ENCODE measurements at regions not wholly inside any gene's neighbourhood (a gene's known extent, or its start where the extent isn't known, plus 50 kb on each side); places are given as distances from the start of the nearest gene placed in this dataset.

DNA sequence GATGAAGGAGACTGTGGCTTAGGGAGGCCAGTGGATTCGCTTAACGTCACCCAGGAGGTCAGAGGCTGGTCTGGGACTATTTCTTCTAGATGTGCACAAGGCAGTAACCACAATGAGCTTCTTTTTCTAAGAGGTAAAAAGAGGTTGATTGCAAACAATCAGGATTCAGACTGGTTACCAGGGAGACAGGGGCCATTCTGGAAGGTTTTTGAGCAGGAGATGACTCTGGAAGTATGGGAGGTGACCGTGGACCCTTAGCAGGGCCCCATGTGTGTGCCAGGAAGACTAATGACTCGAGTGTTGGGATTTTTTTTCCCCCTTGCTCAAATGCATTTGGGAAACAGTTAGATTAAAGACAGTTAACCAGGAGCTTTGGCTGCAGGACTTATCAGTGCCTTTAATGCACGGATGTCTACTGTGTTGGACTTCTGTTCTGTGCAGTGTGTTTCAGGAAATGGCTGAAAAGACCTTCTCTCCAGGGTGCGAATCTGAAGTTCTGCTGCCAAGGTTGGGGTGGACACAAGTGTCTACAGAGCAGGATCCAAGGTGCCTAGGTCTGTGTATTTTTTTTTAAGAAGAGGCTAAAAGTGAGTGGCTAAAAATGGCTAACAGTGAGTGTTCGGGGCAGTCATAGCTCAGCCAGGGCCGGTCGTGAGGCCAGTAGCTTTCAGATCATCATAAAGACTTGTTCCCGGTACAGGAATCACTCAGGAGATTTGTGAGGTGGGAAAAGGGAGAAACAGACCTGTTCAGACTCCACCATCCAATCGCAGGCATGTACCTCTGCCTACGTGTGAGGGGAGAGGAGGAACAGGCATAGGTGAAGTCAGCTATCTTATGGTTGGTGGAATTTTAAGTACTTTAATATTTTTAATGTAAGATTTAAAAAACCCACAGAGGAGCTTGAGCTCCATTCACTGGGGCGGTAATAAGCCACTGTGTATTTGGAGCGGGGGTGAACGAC is 82.3 kb upstream of the CIBAR2 start:
- no peaks in the 10 kb centered on the region for H3K9me3 ChIP-seq
- intact Hi-C loops (cut with DNase I; ENCODE audit: low total_unique reads): no loop called here
- 86 to 93% methylated on average over 5 to 15 of the region's 15 CpGs for WGBS, 2 donors (ENCODE audit: low coverage in 1 of 2)
- in situ Hi-C loops (cut with MboI; ENCODE audit: low pct_ligation_motif_present in 1 of 4, low pct_unique_long_range_greater_than_20kb in 1 of 4, low sequenced_read_pairs in 3 of 4): no loop called here
- no peaks in the 10 kb centered on the region for H3K36me3 ChIP-seq
- DNase-seq: no peak
- TF ChIP-seq, protein P1, sequence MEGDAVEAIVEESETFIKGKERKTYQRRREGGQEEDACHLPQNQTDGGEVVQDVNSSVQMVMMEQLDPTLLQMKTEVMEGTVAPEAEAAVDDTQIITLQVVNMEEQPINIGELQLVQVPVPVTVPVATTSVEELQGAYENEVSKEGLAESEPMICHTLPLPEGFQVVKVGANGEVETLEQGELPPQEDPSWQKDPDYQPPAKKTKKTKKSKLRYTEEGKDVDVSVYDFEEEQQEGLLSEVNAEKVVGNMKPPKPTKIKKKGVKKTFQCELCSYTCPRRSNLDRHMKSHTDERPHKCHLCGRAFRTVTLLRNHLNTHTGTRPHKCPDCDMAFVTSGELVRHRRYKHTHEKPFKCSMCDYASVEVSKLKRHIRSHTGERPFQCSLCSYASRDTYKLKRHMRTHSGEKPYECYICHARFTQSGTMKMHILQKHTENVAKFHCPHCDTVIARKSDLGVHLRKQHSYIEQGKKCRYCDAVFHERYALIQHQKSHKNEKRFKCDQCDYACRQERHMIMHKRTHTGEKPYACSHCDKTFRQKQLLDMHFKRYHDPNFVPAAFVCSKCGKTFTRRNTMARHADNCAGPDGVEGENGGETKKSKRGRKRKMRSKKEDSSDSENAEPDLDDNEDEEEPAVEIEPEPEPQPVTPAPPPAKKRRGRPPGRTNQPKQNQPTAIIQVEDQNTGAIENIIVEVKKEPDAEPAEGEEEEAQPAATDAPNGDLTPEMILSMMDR (IDR thresholded peaks at IDR 0.05): no peak
- TF ChIP-seq POLR2AphosphoS5 (IDR thresholded peaks at IDR 0.05) (no peak), POLR2A (IDR thresholded peaks at IDR 0.05) (no peak), EP300 (IDR thresholded peaks at IDR 0.05; ENCODE audit: low read depth) (no peak)
- H3K27ac ChIP-seq: peak overlapping the region in 1 of 4 donors; percentile 66
- peaks cover 12 to 51% (median 26%) of the 10 kb centered on the region in 4 donors for H3K4me1 ChIP-seq
- no peaks in the 10 kb centered on the region for H3K27me3 ChIP-seq
- no peak overlapping the region for H3K4me3 ChIP-seq

DNA sequence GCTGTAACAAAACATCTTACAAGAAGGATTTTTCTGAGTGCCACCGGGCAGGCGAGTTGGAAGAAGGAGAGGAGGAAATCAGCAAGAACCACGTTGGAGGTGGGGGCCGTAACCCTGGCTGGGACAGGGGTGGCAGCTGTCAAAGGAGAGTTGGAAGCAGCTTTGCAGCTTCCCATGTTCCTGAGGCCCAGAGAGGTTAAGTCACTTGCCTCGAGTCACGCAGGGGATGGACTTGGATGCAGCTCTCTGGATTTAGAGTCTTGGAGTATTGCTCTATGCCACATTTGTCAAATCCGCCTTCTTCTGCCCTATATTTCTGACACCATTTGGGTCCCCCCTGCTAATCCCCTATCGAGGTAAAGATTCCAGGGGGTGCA is 83.0 kb upstream of the CIBAR2 start:
- Histone ChIP-seq H3K36me3 (no peaks in the 10 kb centered on the region), H3K4me1 (peaks cover 12 to 51% (median 26%) of the 10 kb centered on the region in 4 donors), H3K4me3 (no peak overlapping the region), H3K27me3 (no peaks in the 10 kb centered on the region), H3K27ac (peak overlapping the region; percentile 48 to 86 (median 70)), H3K9me3 (no peaks in the 10 kb centered on the region)
- WGBS, 2 donors (ENCODE audit: low coverage in 1 of 2): 78% methylated on average over 7 to 8 of the region's 8 CpGs
- in situ Hi-C loops (cut with MboI; ENCODE audit: low pct_ligation_motif_present in 1 of 4, low pct_unique_long_range_greater_than_20kb in 1 of 4, low sequenced_read_pairs in 3 of 4) (no loop called here), intact Hi-C loops (cut with DNase I; ENCODE audit: low total_unique reads) (no loop called here)
- TF ChIP-seq, protein P1 (IDR thresholded peaks at IDR 0.05): no peak
- TF ChIP-seq POLR2AphosphoS5 (IDR thresholded peaks at IDR 0.05): no peak
- TF ChIP-seq POLR2A (IDR thresholded peaks at IDR 0.05): no peak
- no peak for TF ChIP-seq EP300 (IDR thresholded peaks at IDR 0.05; ENCODE audit: low read depth)
- no peak for DNase-seq

DNA sequence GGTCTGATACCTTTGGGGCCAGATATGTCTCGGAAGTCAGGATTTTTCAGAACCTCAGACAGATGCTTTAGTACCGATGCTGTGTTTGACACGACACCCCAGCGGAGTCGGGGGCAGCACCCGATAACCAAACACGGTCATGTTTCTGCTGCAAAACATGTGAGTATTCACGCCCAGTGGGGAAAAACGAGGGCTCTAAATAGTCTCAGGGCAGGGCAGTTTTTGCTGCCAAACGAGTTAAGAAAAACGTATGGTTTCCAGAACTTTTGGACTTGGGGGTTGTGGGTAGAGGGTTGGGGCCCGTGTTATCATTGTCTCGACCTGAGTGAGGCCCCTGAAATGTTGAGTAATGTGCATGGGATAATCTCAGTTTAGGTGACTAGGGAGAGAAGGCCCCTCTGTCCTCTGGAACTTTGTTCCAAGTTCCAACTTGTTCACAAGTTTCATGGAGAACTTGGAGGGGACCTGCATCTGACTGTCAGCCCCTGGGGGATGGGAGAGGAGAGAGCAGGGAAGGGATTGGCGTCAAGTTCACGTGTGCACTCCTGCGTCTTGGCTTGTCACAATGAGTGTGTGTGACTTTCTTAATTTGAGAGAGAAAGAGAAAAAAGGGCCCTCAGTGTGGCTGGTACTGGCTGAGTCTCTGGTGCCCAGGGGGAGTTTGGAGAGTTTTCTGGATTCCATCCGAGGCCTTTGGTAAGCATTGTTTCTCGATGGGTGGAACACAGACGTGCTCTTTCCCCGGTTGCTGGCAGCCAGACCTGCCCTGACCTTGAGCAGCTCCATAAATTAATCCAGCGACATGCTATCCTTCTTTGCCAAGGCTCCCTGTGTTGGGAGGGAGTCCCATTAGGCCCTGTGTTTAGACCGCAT is 83.9 kb upstream of the CIBAR2 start:
- no peaks in the 10 kb centered on the region for H3K27me3 ChIP-seq
- peaks cover 12 to 54% (median 26%) of the 10 kb centered on the region in 4 donors for H3K4me1 ChIP-seq
- no peak overlapping the region for H3K4me3 ChIP-seq
- no peaks in the 10 kb centered on the region for H3K9me3 ChIP-seq
- peak overlapping the region; percentile 48 to 86 (median 70) for H3K27ac ChIP-seq
- in situ Hi-C loops (cut with MboI; ENCODE audit: low pct_ligation_motif_present in 1 of 4, low pct_unique_long_range_greater_than_20kb in 1 of 4, low sequenced_read_pairs in 3 of 4): no loop called here
- 45 to 62% methylated on average over 3 to 22 of the region's 22 CpGs for WGBS, 2 donors (ENCODE audit: low coverage in 1 of 2)
- DNase-seq: peak; percentile 38
- TF ChIP-seq POLR2AphosphoS5 (IDR thresholded peaks at IDR 0.05) (peak; percentile 37 to 49 (median 39)), POLR2A (IDR thresholded peaks at IDR 0.05) (no peak)
- H3K36me3 ChIP-seq: no peaks in the 10 kb centered on the region
- intact Hi-C loops (cut with DNase I; ENCODE audit: low total_unique reads): no loop called here

DNA sequence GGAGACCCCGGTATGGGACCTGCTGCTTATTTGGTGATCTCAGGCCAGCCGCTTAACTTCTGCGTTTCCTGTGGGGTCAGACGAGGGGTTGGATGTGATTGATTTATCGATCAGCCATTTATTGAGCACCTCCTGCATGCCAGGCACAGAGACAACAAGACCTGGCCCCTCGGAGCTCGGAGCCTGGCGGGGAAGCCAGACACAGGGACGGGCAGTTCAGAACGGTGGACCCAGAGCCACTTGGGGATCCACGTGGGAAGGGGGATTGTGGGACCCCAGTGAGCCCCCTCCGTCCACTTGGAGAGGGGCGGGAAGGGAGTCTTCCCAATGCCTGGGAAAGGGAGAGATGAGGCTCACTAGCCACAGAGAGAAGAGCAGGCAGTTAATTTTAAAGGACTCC is 84.7 kb upstream of the CIBAR2 start:
- intact Hi-C loops (cut with DNase I; ENCODE audit: low total_unique reads): no loop called here
- TF ChIP-seq, protein P1 (IDR thresholded peaks at IDR 0.05): no peak
- no peak for TF ChIP-seq POLR2AphosphoS5 (IDR thresholded peaks at IDR 0.05)
- TF ChIP-seq EP300 (IDR thresholded peaks at IDR 0.05; ENCODE audit: low read depth): no peak
- no peak for TF ChIP-seq POLR2A (IDR thresholded peaks at IDR 0.05)
- in situ Hi-C loops (cut with MboI; ENCODE audit: low pct_ligation_motif_present in 1 of 4, low pct_unique_long_range_greater_than_20kb in 1 of 4, low sequenced_read_pairs in 3 of 4): no loop called here
- WGBS, 2 donors (ENCODE audit: low coverage in 1 of 2): 58 to 77% methylated on average over 4 to 13 of the region's 13 CpGs
- Histone ChIP-seq H3K27me3 (no peaks in the 10 kb centered on the region), H3K36me3 (no peaks in the 10 kb centered on the region), H3K4me3 (no peak overlapping the region), H3K4me1 (peaks cover 14 to 56% (median 29%) of the 10 kb centered on the region in 4 donors), H3K27ac (peak overlapping the region; percentile 48 to 86 (median 70)), H3K9me3 (no peaks in the 10 kb centered on the region)
- DNase-seq: no peak
